Astrocyte (in vitro differentiated cells and primary cell): ENCODE measurements at regions not wholly inside any gene's neighbourhood (a gene's known extent, or its start where the extent isn't known, plus 50 kb on each side); places are given as distances from the start of the nearest gene placed in this dataset.
A peak's percentile ranks its signal among the peaks of the same experiment; 100 is the strongest.

Experiments
- DNase-seq: peaks from one replicate; pipeline ENCODE4 v3.0.0-alpha.2; 2010; ENCODE audit warnings: low read depth
- FAIRE-seq: peaks from 2 replicates; lab custom pipeline; 2011; peaks lifted over from hg19 to GRCh38; lab: Jason Lieb, UNC
- H2AFZ ChIP-seq: 2 replicates; pipeline ENCODE4 v1.6.0; 2012; ENCODE audit warnings: low read depth, low read length, inconsistent platforms
- H3K27ac ChIP-seq: 2 replicates; pipeline ENCODE4 v1.5.1; 2011; ENCODE audit warnings: low read depth, low read length, inconsistent platforms
- H3K27me3 ChIP-seq: 2 replicates; pipeline ENCODE4 v1.6.0; 2011; ENCODE audit warnings: low read length, inconsistent platforms; ENCODE audit not compliant: insufficient read depth
- H3K36me3 ChIP-seq: 2 replicates; pipeline ENCODE4 v1.5.1; 2011; ENCODE audit warnings: low read length, inconsistent platforms; ENCODE audit not compliant: insufficient read depth
- H3K4me1 ChIP-seq: 2 replicates; pipeline ENCODE4 v1.5.1; 2011; ENCODE audit warnings: low read length, inconsistent platforms; ENCODE audit not compliant: insufficient read depth
- H3K4me2 ChIP-seq: 2 replicates; pipeline ENCODE4 v1.6.0; 2012; ENCODE audit warnings: low read length, inconsistent platforms
- H3K4me3 ChIP-seq: 2 replicates; pipeline ENCODE4 v1.5.1; 2011; ENCODE audit warnings: low read depth, mild to moderate bottlenecking, low read length, inconsistent platforms; ENCODE audit not compliant: insufficient read depth
- H3K79me2 ChIP-seq: 2 replicates; pipeline ENCODE4 v1.6.0; 2012; ENCODE audit warnings: mild to moderate bottlenecking, low read length, inconsistent platforms; ENCODE audit not compliant: insufficient read depth
- H3K9ac ChIP-seq: 2 replicates; pipeline ENCODE4 v1.6.0; 2012; ENCODE audit warnings: mild to moderate bottlenecking, low read length, inconsistent platforms
- H3K9me3 ChIP-seq: 2 replicates; pipeline ENCODE4 v1.5.1; 2012; ENCODE audit warnings: low read depth, mild to moderate bottlenecking, low read length, inconsistent platforms; ENCODE audit not compliant: insufficient read depth
- H4K20me1 ChIP-seq: 2 replicates; pipeline ENCODE4 v1.6.0; 2012; ENCODE audit warnings: low read length, inconsistent platforms; ENCODE audit not compliant: insufficient read depth
- H3K27ac Mint-ChIP-seq: one replicate; pipeline ENCODE4 v1.8.0; 2021; ENCODE audit warnings: mild to moderate bottlenecking, mixed read lengths; ENCODE audit not compliant: unreplicated experiment
- H3K27me3 Mint-ChIP-seq: one replicate; pipeline ENCODE4 v1.8.0; 2021; ENCODE audit warnings: low read depth, mixed read lengths; ENCODE audit not compliant: unreplicated experiment
- H3K36me3 Mint-ChIP-seq: one replicate; pipeline ENCODE4 v1.8.0; 2021; ENCODE audit warnings: low read depth, mixed read lengths; ENCODE audit not compliant: unreplicated experiment
- H3K4me1 Mint-ChIP-seq: one replicate; pipeline ENCODE4 v1.8.0; 2021; ENCODE audit warnings: low read depth, mixed read lengths; ENCODE audit not compliant: unreplicated experiment
- H3K4me3 Mint-ChIP-seq: one replicate; pipeline ENCODE4 v1.8.0; 2021; ENCODE audit warnings: mild to moderate bottlenecking, moderate library complexity, mixed read lengths; ENCODE audit not compliant: unreplicated experiment
- H3K9me3 Mint-ChIP-seq: one replicate; pipeline ENCODE4 v1.8.0; 2021; ENCODE audit warnings: mild to moderate bottlenecking, mixed read lengths; ENCODE audit not compliant: unreplicated experiment
- EZH2 ChIP-seq: IDR thresholded peaks from 2 replicates; pipeline ENCODE4 v1.6.1; 2012; ENCODE audit warnings: mild to moderate bottlenecking, low read length, inconsistent platforms; ENCODE audit not compliant: insufficient read depth
- TF ChIP-seq, protein P1 (sequence below): IDR thresholded peaks from 2 replicates; pipeline ENCODE4 v1.5.1; 2011; ENCODE audit warnings: low read depth, mild to moderate bottlenecking, inconsistent platforms, low read length, moderate library complexity; ENCODE audit not compliant: insufficient read depth

DNA sequence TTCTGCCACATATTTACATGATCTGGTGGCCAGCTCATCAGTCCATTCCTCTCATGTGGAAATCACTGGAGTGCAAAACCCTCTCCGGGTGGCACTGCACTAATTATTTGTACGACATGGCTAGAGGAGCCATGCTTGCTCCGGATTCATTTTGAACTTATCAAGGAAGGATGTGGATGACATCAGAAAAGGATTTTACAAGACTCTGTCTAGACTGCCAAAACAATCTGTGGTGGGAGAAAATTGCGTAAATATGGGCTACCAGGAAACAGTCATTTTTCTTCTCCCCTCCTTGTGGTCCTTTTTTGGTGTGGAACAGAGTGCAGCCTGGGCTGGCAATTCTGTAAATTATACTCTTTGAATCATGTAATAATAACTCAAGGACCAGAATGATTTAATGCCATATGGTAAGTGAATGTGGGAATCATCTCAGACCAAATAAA lies 123.4 kb upstream of the IFNE start:
- no peak for TF ChIP-seq EZH2
- TF ChIP-seq, protein P1, sequence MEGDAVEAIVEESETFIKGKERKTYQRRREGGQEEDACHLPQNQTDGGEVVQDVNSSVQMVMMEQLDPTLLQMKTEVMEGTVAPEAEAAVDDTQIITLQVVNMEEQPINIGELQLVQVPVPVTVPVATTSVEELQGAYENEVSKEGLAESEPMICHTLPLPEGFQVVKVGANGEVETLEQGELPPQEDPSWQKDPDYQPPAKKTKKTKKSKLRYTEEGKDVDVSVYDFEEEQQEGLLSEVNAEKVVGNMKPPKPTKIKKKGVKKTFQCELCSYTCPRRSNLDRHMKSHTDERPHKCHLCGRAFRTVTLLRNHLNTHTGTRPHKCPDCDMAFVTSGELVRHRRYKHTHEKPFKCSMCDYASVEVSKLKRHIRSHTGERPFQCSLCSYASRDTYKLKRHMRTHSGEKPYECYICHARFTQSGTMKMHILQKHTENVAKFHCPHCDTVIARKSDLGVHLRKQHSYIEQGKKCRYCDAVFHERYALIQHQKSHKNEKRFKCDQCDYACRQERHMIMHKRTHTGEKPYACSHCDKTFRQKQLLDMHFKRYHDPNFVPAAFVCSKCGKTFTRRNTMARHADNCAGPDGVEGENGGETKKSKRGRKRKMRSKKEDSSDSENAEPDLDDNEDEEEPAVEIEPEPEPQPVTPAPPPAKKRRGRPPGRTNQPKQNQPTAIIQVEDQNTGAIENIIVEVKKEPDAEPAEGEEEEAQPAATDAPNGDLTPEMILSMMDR = no peak
- no peaks in the 10 kb centered on the region for H3K9me3 Mint-ChIP-seq
- Histone ChIP-seq H3K9me3 (no peaks in the 10 kb centered on the region), H3K36me3 (no peaks in the 10 kb centered on the region), H3K4me3 (no peak overlapping the region), H3K4me1 (peaks cover 20% of the 10 kb centered on the region), H4K20me1 (no peaks in the 10 kb centered on the region), H2AFZ (peak overlapping the region; percentile 52), H3K4me2 (peak overlapping the region; percentile 40), H3K9ac (peak overlapping the region; percentile 25), H3K27me3 (no peaks in the 10 kb centered on the region), H3K79me2 (no peaks in the 10 kb centered on the region), H3K27ac (peak overlapping the region; percentile 50)
- H3K27ac Mint-ChIP-seq = peak overlapping the region; percentile 60
- DNase-seq (peak; percentile 99), FAIRE-seq (peak; percentile 54)
- peaks cover 14% of the 10 kb centered on the region for H3K4me1 Mint-ChIP-seq
- H3K36me3 Mint-ChIP-seq = no peaks in the 10 kb centered on the region
- no peak overlapping the region for H3K4me3 Mint-ChIP-seq
- H3K27me3 Mint-ChIP-seq = peaks cover 4% of the 10 kb centered on the region

DNA sequence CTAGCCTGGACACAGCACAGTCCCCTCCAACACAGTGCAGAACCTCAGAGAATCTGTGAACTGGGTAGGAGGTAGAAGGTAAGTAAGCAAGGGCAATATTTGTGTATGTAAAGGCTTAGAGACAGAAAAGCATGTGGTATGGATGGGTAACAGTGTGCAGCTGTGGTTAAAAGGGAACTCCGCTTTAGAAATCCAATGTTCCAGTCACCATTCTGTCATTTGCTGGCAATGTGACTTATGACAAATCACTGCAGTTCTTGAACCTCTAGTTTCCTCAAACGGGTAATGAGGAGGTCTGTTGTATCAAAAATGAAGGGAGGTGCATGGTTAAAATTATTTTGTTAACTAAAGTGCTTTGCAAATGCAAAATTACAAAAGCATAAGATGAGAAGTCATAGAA lies 125.5 kb upstream of the IFNE start:
- Mint-ChIP-seq H3K36me3 (no peaks in the 10 kb centered on the region), H3K27ac (no peak overlapping the region), H3K4me1 (peaks cover 14% of the 10 kb centered on the region), H3K9me3 (no peaks in the 10 kb centered on the region), H3K4me3 (no peak overlapping the region), H3K27me3 (peaks cover 4% of the 10 kb centered on the region)
- Histone ChIP-seq H3K4me2 (peak overlapping the region; percentile 6), H3K27ac (no peak overlapping the region), H3K36me3 (no peaks in the 10 kb centered on the region), H3K4me3 (no peak overlapping the region), H3K79me2 (no peaks in the 10 kb centered on the region), H2AFZ (peak overlapping the region; percentile 66), H4K20me1 (no peaks in the 10 kb centered on the region), H3K27me3 (no peaks in the 10 kb centered on the region), H3K9ac (no peak overlapping the region), H3K4me1 (peaks cover 20% of the 10 kb centered on the region), H3K9me3 (no peaks in the 10 kb centered on the region)
- DNase-seq = peak; percentile 59
- no peak for FAIRE-seq
- TF ChIP-seq, protein P1 = no peak
- TF ChIP-seq EZH2 = no peak

DNA sequence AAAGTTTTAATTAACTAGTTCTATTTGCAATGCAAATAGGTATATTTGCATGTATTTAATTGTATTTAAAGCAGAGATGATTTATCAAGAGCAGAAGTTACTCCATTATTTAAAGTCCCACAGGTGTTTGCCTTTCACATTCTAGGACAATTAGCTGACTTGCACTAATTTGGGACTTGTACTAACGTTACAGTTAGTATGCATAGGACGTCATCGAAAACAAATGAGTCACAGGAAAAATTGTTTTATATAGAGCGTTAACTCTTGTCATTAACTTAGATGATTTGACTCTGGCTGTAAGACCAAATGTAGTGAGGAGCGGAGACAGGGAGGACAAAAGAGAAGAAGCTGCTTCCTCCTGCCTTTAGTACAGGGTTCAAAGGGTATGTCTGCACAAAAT lies 126.1 kb upstream of the IFNE start:
- H3K36me3 Mint-ChIP-seq = no peaks in the 10 kb centered on the region
- TF ChIP-seq, protein P1 = no peak
- TF ChIP-seq EZH2 = no peak
- H3K4me1 Mint-ChIP-seq = peaks cover 14% of the 10 kb centered on the region
- FAIRE-seq (no peak), DNase-seq (no peak)
- no peak overlapping the region for H3K4me3 Mint-ChIP-seq
- H3K9ac ChIP-seq = no peak overlapping the region
- peaks cover 20% of the 10 kb centered on the region for H3K4me1 ChIP-seq
- H3K27me3 Mint-ChIP-seq = peaks cover 4% of the 10 kb centered on the region
- H3K27ac ChIP-seq = no peak overlapping the region
- no peaks in the 10 kb centered on the region for H3K9me3 ChIP-seq
- no peak overlapping the region for H3K4me3 ChIP-seq
- H3K9me3 Mint-ChIP-seq = no peaks in the 10 kb centered on the region
- H3K4me2 ChIP-seq = no peak overlapping the region
- no peaks in the 10 kb centered on the region for H4K20me1 ChIP-seq
- H3K79me2 ChIP-seq = no peaks in the 10 kb centered on the region
- no peak overlapping the region for H2AFZ ChIP-seq
- no peaks in the 10 kb centered on the region for H3K27me3 ChIP-seq
- H3K36me3 ChIP-seq = no peaks in the 10 kb centered on the region
- no peak overlapping the region for H3K27ac Mint-ChIP-seq
